GM10266 (cell line): ENCODE measurements at regions not wholly inside any gene's neighbourhood (a gene's known extent, or its start where the extent isn't known, plus 50 kb on each side); places are given as distances from the start of the nearest gene placed in this dataset.
A peak's percentile ranks its signal among the peaks of the same experiment; 100 is the strongest.
"Not testable (repeated sequence)": the region's sequence is repeated elsewhere in the genome, so short reads cannot be mapped to it uniquely, and the experiment has no call there.

ENCODE experiments used
- DNase-seq: peaks from one replicate; pipeline ENCODE4 v3.0.0; 2012; ENCODE audit errors: extremely low spot score
- TF ChIP-seq, protein P1 (sequence below): IDR thresholded peaks from 2 replicates; pipeline ENCODE4 v1.5.1; 2012; ENCODE audit warnings: mild to moderate bottlenecking, low read depth; ENCODE audit not compliant: control insufficient read depth, insufficient read depth; ENCODE audit errors: missing control alignments

GRCh38 chr10:6689036-6689435 lies 109.0 kb upstream of the PRKCQ start:
- TF ChIP-seq, protein P1, sequence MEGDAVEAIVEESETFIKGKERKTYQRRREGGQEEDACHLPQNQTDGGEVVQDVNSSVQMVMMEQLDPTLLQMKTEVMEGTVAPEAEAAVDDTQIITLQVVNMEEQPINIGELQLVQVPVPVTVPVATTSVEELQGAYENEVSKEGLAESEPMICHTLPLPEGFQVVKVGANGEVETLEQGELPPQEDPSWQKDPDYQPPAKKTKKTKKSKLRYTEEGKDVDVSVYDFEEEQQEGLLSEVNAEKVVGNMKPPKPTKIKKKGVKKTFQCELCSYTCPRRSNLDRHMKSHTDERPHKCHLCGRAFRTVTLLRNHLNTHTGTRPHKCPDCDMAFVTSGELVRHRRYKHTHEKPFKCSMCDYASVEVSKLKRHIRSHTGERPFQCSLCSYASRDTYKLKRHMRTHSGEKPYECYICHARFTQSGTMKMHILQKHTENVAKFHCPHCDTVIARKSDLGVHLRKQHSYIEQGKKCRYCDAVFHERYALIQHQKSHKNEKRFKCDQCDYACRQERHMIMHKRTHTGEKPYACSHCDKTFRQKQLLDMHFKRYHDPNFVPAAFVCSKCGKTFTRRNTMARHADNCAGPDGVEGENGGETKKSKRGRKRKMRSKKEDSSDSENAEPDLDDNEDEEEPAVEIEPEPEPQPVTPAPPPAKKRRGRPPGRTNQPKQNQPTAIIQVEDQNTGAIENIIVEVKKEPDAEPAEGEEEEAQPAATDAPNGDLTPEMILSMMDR = no peak
- no peak for DNase-seq

DNA sequence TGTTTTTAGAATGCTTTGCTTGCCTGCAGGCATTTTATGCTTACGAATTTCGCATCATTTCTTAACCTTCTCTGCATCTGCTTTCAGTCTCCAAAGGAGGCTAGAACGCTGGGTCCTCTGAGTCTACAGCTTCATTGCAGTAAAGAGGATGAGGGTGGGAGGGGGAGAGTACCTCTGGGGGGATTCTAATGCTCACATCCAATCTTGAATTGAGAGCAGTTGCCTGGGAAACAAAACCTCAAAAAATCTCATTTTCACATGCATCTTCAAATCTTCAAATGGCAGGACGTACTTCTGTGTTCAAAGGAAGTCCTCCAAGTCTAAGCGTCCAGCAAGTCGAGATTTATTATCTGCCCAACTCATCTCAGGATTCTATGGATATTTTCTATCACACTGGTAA lies 100.7 kb upstream of the PRKCQ start:
- TF ChIP-seq, protein P1 = no peak
- no peak for DNase-seq

GRCh38 chr10:6678956-6679355 lies 98.9 kb upstream of the PRKCQ start:
- DNase-seq = no peak
- TF ChIP-seq, protein P1 = peak; percentile 6

- TF ChIP-seq, protein P1 = peak; percentile 81
- peak; percentile 30 for DNase-seq
Measured at GRCh38 chr10:6678211-6678803, 98.2 kb upstream of the PRKCQ start.

GRCh38 chr10:6677129-6677528 lies 97.1 kb upstream of the PRKCQ start:
- DNase-seq = not testable (repeated sequence)

DNA sequence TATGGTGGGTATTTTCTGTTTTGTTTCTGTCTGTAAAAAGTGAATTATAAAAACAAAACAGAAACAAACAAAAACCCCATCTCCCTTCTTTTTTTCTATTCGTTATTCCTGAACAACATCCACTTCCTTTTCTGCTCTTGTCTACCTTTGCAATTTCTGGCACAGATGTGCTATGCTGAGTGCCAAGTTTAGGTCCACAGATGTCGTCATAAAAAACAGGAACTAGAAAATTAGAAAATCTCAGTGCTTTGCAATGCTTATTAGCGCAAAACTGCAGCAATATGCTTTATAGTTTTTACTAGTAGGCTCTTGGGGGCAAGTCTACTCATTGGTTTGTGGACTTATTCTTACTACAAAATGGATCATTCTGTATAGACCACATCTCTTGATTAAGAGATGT lies 94.2 kb upstream of the PRKCQ start:
- DNase-seq = no peak
- TF ChIP-seq, protein P1 = no peak

DNA sequence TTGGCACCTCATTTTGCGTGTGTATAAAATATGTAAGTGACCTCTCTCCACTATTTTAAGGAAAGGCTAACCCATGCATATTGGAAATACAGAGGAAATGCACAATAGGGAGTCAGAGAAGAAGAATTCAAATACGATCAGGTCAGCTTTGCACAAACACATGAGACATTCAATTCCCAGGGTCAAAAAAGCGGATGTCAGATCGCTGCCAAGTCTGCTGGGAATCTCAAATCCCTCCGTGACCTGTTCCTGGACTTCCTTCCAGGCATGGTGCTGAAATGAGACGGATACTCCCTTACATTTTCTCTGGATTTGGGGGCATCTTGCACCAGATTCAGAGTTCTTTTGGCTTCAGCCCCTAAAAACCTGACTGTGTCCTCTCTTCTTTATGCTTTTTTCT lies 91.9 kb upstream of the PRKCQ start:
- TF ChIP-seq, protein P1 = no peak
- DNase-seq = no peak
